NCI-H146 (cell line): ENCODE measurements at regions not wholly inside any gene's neighbourhood (a gene's known extent, or its start where the extent isn't known, plus 50 kb on each side); places are given as distances from the start of the nearest gene placed in this dataset.

ENCODE experiments used
- DNase-seq: peaks from one replicate; lab custom pipeline; 2025; lab: John Stamatoyannopoulos, UW

DNA sequence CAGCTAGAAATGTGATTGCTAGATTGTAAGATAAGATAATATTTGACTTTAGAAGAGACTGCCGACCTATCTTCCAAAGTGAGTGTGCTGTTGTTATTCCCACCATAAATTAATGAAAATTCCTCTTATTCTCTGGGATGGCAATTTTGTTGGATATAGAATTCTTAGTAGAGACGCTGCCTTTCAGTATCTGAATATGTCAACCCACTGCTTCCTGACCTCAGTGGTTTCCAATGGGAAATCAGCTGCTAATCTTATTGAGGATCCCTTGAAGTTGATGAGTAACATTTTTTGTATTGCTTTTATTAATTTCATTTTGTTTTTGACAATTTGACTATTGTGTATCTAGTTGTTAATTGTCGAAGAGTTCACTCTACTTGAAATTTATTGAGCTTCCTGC is 313.0 kb downstream of the BMP2 start:
- DNase-seq: no peak

DNA sequence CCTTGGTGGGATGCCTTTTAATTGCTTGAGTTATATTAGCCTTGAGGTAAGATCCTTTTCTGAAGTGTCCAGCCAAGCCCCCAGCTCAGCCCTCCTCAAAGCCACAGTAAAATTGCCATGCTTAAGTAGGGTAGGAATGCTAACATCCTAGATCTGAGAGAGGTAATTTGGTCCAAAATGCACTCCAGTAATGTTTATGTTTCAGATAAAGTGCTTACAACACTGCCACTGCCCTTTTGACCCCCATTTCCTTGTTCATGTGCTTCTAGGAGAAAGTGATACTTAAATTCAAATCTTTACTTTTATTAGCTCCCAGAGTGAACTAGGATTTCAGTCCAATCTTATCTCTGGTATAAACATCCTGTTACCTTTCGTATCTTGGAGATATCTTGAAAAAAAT is 318.0 kb downstream of the BMP2 start:
- DNase-seq: no peak

DNA sequence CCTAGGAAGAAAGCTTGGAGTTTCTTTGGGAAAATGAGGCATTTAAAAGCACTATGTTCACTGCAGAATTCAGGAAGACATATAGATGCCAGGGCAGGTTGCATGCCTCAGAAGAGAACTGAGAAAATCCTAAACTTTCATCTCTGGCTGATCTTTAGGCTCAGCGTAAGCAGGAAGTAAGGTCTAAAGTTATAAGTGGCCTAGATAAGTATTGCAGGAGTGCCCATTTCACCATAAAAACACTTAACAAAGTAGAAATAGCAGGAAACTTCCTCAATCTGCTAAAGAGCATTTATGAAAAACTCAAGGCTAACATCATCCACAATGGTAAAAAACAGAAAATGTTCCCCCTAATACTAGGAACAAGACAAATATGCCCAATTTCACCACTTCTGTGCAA is 320.3 kb downstream of the BMP2 start:
- no peak for DNase-seq

DNA sequence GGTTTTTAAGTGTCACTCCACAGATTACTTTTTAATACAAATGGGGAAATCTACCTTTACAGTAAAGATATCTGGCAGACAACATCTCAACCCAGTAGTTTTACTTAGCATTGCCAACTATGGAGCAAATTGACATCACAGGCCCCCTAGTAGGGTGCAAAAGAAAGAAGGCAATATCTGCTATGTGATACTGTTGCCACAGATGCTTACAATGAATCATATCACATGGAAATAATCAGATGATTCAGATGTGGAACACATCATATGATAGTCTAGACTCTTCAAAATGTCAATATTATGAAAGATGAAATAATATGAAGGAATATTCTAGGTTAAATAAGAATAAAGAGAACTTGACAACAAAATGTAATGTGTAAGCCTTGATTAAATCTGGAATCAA is 322.5 kb downstream of the BMP2 start:
- no peak for DNase-seq

DNA sequence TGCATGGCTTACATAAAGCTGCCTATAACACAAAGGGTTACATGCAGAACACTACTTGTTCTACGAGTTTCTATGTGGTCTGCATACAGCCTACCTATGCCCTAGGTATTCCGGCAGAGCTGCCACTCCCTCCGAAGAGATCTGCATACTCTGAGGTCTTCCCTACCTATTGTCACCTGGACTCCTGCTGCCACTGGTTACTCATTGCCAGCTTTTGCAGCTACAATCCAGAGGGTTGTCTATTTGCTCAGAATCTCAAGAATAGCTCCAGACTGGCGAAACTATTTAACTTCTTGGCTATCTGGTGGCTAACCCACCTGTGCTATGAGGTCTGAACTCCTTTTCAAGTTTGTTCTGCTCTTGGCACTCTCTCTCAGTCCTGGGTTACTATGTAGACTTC is 323.3 kb downstream of the BMP2 start:
- no peak for DNase-seq

DNA sequence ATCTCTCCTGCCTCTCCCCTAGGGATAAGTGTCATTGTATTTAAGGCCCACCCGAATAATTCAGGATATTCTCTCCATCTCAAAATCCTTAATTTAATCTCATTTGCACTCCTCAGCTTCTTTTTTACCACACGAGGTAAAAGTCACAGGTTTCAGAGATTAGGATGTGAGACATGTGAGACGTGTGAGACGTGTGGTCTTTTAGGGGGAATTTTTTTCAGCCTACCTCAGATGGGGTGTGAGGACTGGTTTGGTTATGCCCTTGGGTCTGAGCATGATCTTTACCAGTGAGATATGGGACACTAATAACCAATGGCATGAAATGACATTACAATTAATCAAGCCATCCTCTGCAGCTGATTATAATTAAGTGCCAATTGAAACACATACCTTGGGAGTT is 324.2 kb downstream of the BMP2 start:
- DNase-seq: no peak

DNA sequence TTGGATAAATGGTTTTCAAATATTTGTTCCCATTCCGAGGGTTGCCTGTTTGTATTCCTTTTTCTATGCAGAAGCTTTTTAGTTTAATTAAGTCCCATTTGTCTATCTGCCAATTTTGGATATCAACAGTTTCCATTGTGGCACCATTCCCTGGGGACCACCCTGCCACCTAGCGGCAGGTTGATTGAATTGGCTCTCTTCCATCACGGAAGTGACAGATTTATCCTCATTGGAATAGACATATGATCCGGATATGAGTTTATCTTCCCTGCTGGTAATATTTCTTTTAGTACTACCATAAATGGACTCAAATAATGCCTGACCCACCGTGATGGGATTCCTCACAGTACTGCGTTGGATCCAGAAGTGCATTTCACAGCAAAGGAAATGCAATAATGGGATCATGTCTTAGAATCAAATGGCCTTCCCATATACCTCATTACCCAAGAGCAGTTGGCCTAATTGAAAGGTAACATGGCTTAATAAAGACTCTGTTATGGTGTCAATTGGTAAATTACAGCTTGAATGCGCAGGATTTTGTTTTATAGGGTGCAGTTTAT is 327.0 kb downstream of the BMP2 start:
- peak; percentile 66 for DNase-seq

DNA sequence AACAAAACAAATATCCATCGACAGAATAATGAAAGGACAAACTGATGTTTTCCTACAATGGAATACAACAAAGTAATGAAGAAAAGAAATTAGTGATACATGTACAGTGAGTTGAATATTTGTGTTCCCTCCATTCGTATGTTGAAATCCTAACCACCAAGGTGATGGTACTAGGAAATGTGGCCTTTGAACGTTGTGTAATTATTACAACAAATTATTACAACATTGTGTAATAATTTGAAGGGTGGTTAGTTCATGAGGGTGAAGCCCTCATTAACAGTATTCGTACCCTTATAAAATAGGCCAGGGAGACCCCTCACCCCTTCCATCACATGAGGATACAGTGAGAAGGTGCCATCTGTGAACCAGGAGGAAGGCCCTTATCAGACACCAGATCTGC is 339.4 kb downstream of the BMP2 start:
- DNase-seq: no peak

DNA sequence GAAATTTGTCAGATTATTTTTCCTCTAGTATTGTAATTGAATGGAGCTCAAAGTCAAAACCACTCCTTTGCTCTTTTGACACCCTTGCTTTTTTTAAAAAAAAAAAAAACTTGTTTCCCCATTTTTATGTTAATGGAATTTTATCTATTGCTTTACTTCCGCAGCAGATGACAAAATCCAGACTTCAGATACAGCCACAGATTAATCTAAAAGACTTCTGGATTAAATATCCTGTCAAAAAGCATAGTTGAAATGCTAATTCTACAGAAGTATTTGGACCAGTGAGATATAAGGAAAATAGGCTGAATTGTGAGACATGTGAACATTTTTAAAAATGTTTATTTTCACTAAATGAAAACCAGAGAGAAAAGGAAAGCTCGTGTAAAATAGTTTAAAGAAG is 341.4 kb downstream of the BMP2 start:
- DNase-seq: no peak

DNA sequence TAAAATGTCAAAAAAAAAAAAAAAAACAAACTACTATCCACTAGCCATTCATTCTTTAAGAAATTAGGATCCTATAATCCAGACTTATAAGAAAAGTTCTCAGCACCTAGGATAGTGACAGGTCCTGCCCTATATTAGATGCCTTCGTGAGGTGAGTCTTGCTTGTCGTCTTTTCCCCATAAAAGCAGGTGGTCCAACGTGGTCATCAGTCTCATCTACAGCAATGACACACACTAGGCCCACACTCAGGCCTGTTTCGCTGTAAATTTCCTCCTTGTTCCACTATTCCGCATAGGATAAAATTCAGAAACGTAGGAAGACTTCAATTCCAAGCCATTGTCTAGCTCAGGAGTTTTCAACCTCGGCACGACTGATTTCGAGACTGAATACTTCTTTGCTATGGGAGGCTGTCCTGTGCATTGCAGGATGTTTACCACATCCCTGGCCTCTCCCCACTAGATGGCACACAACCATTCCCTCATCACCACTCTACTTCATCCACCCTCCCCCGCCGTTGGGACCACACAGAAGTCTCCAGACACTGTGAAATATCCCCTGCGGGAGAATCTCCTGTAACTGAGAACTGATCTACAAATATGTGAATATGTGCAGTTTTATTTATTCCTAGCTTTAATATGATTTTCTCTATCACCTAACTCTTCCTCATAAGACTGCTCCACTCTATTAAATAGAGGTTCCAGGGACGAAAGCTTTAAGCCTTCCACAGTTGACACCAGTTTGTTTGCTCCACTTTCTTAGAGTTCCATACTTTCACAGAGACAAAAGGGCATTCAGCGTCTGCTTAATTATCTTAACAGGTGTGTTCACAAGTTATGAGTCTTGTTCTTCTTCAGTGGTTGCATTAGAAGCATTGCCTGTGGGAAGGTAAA is 346.3 kb downstream of the BMP2 start:
- peak; percentile 86 for DNase-seq

DNA sequence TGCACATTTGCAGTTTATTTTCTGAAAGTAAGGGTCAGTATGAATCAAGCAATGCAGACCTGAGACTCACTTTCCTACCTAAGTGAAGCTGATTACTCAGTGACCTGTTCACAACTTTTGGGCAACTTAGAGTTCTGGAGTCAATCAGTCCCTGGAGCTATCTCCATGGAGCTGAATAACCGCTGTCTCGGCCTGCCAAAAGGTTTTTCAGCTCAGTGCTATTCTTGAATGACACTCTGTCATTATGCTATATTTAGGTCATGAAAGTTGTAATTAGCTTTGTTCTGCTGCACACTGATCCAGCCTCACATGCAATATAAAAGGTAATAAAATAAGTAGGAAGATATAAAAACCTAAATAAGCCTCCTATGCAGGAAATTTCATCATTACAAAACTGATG is 356.0 kb downstream of the BMP2 start:
- no peak for DNase-seq

DNA sequence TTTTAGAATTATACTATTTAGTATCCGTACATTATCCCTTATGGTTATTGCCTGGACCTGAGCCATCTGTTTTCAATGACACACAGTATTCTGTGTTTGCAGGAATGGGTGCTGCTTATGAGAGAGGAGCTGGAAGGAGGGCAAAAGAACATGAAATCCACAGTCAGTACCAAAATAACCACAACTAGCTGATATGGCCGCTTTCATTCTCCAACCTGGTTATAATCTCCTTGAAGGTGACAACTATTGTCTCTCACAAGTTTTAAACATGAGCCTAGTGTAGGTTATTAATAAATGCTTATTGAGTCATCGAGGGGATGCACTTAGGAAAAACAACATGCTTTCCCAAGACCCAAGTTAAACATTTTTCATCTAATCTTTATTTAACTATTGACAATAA is 356.6 kb downstream of the BMP2 start:
- DNase-seq: no peak

DNA sequence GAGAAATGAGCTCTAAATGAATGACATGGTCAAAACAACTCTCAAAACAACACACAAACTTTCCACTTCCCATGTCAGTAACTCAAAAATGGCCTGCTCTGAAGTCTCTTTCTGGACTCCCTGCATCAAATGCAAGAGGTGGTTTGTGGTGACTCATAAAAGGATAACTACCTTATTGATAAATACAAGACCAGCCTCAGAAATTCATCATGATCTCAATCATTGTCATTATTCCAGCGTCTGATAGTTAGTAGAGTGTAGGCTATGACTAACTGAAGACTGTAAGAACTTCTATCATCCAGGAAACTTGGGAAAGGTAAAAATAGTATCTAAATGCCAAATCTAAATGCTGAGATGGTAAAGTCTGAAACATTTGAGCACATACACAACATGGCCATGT is 369.4 kb downstream of the BMP2 start:
- DNase-seq: no peak

DNA sequence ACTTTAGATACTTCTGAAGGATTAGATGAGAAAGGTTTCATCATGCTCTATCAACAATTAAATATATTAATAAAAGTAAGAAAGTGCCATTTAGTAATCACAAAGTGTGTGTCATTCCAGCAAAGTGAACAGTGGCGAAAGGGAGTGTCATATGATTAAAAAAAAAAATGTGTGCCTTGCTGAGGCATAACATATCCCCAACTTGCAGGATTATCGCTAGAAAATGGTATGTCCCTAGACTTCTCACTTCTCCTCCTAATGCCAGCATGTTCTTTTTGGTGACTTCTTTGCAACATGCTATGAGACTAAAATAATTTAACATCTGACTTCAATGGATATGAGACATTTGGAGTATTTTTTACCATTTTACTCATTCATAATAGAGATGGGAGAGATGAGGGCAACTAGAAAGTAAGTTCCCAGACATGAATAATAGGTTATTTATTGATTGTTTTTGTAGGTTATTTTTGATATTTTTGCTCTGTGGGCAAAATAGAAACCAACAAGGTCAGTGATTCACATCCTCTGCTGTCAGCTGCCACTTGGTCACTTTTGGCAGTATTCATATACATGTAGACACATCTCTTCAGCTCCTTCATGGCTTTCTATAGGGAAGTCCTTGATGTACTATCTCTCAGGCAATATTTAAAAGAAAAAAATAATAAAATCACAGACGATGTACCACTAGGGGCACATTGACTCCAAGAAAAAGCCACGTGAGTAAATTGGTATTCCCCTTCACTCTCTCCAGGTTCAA is 370.1 kb downstream of the BMP2 start:
- no peak for DNase-seq

DNA sequence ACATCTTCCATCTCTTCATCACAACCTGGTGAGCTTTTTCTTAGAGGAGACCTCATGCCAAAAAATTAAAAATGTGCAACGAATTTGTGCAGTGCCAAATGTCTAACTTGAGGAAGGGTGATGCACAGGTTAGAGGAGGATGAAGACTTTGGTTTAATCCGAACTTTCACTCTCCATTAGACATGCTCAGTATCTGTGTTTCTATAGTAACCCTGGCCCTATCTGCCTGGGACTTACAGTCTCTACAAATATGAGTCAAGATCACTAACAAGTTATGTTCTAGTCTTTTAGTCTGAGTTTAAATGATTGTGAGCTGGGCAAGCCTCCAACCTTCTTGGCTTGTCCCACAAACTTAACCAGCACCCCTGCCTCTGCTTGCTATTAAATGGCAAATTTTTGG is 377.0 kb downstream of the BMP2 start:
- DNase-seq: no peak

DNA sequence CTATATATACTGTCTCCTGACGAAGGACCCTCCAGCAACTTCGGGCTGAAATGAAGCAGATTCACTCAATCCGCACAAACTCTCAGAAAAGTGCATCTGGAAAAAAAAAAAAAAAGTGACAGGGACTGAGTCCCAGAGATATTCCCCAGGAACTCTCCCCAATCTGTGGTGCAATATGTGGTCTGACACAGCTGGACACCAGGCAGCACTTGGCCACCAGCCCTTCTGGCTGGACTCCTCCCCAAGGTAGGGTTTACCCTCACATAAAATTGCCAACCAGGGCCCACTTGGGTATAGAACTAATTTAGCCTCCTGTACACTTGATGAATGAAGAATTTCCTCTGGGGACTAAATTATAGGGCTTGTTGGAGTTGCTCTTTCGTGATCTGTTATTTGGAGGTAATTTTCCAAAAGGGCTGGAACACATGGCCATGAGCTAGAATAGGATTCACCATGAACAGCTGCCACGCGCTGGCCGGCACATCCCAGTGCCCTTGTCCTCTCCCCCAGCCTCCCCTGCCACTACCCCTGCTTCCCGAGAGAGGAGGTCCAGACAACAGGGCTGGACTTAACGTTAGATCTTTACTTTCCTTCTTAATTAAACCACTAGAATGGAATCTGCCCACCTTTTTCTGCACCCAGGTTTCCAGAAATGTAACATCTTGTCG is 379.2 kb downstream of the BMP2 start:
- peak; percentile 45 for DNase-seq

DNA sequence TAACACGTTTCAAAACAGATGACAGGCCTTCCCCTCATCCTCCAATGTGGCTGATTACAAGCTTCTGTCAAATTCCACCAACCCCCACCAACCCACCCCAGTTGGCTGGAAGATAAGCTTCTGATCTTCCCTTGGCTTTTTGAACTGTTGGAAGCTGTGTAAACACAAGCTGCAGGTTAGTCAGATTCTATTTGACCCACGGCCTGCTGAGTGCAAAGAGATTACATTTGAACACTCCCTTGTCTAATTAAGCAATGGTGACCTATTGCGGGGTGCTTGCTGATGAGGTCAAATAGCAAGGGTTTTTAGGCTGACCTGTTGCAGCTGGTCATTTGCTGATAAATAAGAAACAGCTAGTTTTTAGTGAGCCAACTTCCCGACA is 379.7 kb downstream of the BMP2 start:
- DNase-seq: peak; percentile 86

DNA sequence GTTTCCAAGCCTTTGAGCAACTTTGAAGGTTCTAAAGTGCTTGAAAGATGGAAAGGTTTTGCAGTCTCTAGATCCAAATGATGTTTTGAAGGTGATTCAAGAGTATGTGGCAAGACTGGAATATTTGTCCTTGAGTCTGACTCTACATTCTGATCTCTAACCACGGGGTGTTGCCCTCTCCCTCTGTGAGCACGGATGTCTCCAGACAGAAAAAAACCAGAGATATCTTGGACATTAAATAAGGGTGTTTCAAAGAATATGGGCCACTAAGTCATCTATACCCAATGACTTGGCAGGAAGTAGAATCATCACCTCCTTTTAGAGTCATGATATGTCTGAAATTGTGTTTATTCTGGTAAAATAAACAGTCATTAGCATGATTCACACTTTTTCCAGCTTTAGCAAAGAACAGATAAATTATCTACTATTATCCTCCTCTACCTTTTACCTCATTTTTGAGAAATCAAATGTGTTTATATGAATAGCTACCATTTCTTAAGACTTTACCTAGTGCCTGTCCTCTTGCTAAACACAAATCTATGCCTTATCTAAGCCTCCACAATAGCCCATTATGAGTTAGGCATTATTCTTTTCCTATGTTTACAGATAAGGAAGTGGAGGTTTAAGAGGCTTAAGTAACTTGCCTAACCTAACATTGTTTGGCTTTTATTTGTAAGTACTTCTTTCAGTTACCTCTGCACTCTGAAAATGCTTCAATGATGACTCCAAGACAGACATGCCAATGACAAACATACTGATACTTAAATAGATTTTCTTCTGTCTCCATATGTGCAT is 384.4 kb downstream of the BMP2 start:
- DNase-seq: no peak

DNA sequence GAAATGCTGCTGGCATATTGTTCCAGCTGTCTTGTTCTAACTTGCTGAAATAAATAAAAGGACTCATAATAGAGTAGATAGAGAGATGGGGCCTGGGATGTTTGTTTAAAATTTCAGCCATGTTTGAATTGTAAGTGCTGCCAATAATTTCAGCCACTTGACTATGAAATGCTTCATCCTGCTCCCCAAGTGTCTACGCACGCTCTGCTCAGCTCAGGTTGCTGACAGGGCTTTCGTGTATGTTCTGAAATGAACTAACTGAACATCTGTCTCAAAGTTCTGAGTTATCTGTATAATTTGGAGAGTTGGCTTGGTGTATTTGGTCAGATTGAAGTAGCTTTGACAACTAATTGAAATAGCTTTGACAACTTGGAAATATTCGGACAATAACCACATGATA is 387.8 kb downstream of the BMP2 start:
- DNase-seq: peak; percentile 67

DNA sequence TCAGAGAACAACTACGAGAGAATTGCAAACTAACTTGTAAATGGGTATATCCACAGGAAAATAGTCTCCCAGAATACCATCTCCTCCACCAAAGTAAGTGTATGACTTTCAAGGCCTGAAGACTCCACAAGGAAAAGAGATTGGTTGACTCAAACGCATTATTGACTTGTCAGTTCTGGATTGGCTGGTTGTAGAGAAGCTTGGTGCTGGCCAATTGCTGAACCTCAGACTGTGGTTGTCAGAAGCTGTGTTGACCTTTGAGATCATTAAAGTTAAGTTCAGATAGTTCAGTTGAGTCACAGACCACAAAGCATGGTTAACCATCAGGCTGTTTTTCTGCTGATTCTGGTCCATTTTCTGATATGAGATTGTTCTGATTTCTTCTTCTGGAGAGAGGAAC is 388.3 kb downstream of the BMP2 start:
- DNase-seq: no peak

DNA sequence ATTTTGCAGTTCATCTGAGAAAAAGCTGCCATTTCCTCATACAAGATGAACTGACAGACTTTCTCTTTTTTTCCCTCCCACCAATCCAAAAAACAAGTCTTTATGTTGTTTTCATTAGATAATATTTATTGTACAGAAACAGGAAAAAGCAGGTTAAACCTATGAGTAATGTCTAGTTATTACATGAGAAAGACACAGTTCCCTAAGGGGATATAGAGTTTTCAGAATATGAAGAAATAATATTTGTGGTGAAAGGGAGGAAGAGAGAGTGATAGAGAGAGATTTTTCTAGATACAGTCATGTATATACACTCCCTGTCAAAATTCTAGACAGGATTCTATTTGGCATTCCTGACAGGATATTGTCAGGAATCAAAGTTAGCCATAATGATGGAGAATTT is 392.4 kb downstream of the BMP2 start:
- DNase-seq: no peak

DNA sequence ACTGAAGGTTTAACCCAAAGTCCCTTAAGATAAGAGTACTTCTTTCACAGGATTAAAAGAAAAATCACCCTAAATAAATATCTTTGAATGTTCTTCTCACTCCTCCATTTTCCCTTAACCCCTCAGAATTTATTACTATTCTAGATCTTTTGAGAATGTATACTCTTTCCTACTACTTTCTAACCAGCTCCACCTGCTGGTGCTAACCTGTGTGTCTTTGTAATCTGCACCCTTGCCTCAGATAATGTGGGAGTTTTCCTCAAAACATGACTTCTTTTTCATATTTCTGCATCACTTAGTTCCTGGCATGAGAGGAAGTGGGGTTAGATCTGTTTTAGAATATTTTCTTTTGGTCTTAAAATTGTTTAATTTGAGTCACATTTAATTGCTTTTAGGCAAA is 394.2 kb downstream of the BMP2 start:
- DNase-seq: peak; percentile 30
